ENCODE measurements at regions not wholly inside any gene's neighbourhood (a gene's known extent, or its start where the extent isn't known, plus 50 kb on each side); places are given as distances from the start of the nearest gene placed in this dataset.

- no peak for TF ChIP-seq CTCF (IDR thresholded peaks at IDR 0.05 in 4 of 5, conservative IDR thresholded peaks at IDR 0.05 in 1 of 5)
- TF ChIP-seq POLR2A (IDR thresholded peaks at IDR 0.05): no peak
Observed at GRCh38 chr13:111559612-111560403, 239.4 kb downstream of the TEX29 start.
